NB4 (cell line): ENCODE measurements at regions not wholly inside any gene's neighbourhood (a gene's known extent, or its start where the extent isn't known, plus 50 kb on each side); places are given as distances from the start of the nearest gene placed in this dataset.

Experiments used
- CTCF ChIP-seq: IDR thresholded peaks from one replicate; pipeline ENCODE4 v1.5.1; 2012; ENCODE audit warnings: low read depth, low read length
- MYC ChIP-seq: IDR thresholded peaks from 2 replicates; pipeline ENCODE4 v1.6.1; 2011; ENCODE audit warnings: low read depth, low read length
- POLR2A ChIP-seq: IDR thresholded peaks from 2 replicates; pipeline ENCODE4 v1.6.1; 2011; ENCODE audit warnings: mild to moderate bottlenecking; ENCODE audit not compliant: insufficient read length; ENCODE audit errors: extremely low read depth

- no peak for TF ChIP-seq CTCF
- TF ChIP-seq MYC: no peak
- no peak for TF ChIP-seq POLR2A
Measured at GRCh38 chr5:2109566-2109965, 226.8 kb upstream of the IRX4 start.
